ENCODE measurements at regions not wholly inside any gene's neighbourhood (a gene's known extent, or its start where the extent isn't known, plus 50 kb on each side); places are given as distances from the start of the nearest gene placed in this dataset.

GRCh38 chr5:136598802-136599404 is 233.6 kb upstream of the TRPC7 start:
- TF ChIP-seq CTCF (IDR thresholded peaks at IDR 0.05) (no peak), POLR2A (IDR thresholded peaks at IDR 0.05) (no peak), EP300 (IDR thresholded peaks at IDR 0.05) (no peak)
